Pancreas (tissue), 10 donors: ENCODE measurements at regions not wholly inside any gene's neighbourhood (a gene's known extent, or its start where the extent isn't known, plus 50 kb on each side); places are given as distances from the start of the nearest gene placed in this dataset.

Experiments used
- ATAC-seq, 4 donors: fragments of 200-7000 bp; cut with Tn5 transposase; one replicate each; pipeline versions ENCODE4 v1.8.0 to v1.9.1; 2020; ENCODE audit warnings: mild to moderate bottlenecking in 4 of 4, moderate library complexity in 4 of 4
- DNase-seq, 6 donors: peaks; one replicate each; pipeline ENCODE4 v3.0.0-alpha.2; 2020
- FAIRE-seq: peaks from 2 replicates; lab custom pipeline; 2012; peaks lifted over from hg19 to GRCh38; lab: Jason Lieb, UNC
- H3K27ac ChIP-seq, 4 donors: fragments of 200-600 bp; sonication (generic); 1 replicate in 3 of 4; 2 replicates in 1 of 4; pipeline versions ENCODE4 v1.5.0 to v1.8.0; 2020
- H3K27me3 ChIP-seq, 4 donors: fragments of 200-600 bp; one replicate each; pipeline ENCODE4 v1.8.0; 2021
- H3K36me3 ChIP-seq, 3 donors: fragments of 200-600 bp; sonication (generic) in 1 of 3; one replicate each; pipeline versions ENCODE4 v1.5.0 to v1.8.0; 2020 to 2021
- H3K4me1 ChIP-seq, 3 donors: fragments of 200-600 bp; one replicate each; pipeline ENCODE4 v1.8.0; 2021
- H3K4me3 ChIP-seq, 4 donors: fragments of 200-600 bp; sonication (generic) in 2 of 4; one replicate each; pipeline versions ENCODE4 v1.5.0 to v1.8.0; 2020 to 2021
- H3K9me3 ChIP-seq, 4 donors: fragments of 200-600 bp; one replicate each; pipeline ENCODE4 v1.8.0; 2021
- WGBS, 2 donors: extraction: QIAGEN DNeasy Blood & Tissue Kit; methylation state at CpG; one replicate each; pipeline ENCODE4 v1.1.7; 2013; 5-methylcytosine and 5-hydroxymethylcytosine counted together
- intact Hi-C, 3 donors: fragments of 100-400 bp; cut with DNase I; formaldehyde crosslinking; loops; one replicate each; pipeline versions ENCODE4 v1.11.1 to v1.14.2; 2022
- TF ChIP-seq, protein P1 (sequence below), 4 donors: fragments of 200-600 bp; sonication (generic) in 3 of 4; IDR thresholded peaks; one replicate each; pipeline versions ENCODE4 v1.5.0 to v1.8.0; 2021; ENCODE audit warnings: antibody characterized with exemption in 4 of 4
- donor health status: healthy with polysubstance abuse.
- donor health status: DM: no; HTN: no; CAD: no; lungs with moderate emphysema.
- donor health status: DM: no; HTN: no; CAD: no.
- donor health status: control.
- donor health status: control.
- donor health status: Bipolar disorder and iron deficiency.
- donor health status: DM: yes; HTN: yes; CAD: no.
- donor health status: DM: no; HTN: no; CAD: no.
- donor health status: DM: no; HTN: no; CAD: no.
- donor health status: DM: yes; HTN: yes; CAD: no.

DNA sequence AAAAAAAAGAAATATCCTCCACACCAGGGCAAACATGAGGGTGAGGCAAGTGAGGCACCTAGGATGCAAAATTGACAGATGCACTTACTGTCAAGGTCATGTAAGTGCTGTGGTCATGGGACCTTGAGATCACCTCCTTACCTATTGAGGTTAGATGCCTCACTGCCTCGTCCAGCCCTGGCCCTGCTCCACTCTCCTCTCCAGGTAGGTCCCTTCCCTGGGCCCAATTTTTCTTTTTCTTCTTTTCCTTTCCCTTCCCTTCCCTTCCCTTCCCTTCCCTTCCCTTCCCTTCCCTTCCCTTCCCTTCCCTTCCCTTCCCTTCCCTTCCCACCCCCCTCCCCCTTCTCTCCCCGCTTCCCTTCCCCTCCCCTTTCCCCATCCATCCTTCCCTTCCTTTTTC, 71.1 kb upstream of the DLG1 start:
- no peaks in the 10 kb centered on the region for H3K27me3 ChIP-seq
- no peaks in the 10 kb centered on the region for H3K4me1 ChIP-seq
- WGBS, 2 donors, result 62 to 86% methylated on average over 1 to 2 of the region's 2 CpGs
- H3K4me3 ChIP-seq, result no peak overlapping the region
- H3K36me3 ChIP-seq, result no peaks in the 10 kb centered on the region
- ATAC-seq (no peak), FAIRE-seq (no peak), DNase-seq (no peak)
- TF ChIP-seq, protein P1, sequence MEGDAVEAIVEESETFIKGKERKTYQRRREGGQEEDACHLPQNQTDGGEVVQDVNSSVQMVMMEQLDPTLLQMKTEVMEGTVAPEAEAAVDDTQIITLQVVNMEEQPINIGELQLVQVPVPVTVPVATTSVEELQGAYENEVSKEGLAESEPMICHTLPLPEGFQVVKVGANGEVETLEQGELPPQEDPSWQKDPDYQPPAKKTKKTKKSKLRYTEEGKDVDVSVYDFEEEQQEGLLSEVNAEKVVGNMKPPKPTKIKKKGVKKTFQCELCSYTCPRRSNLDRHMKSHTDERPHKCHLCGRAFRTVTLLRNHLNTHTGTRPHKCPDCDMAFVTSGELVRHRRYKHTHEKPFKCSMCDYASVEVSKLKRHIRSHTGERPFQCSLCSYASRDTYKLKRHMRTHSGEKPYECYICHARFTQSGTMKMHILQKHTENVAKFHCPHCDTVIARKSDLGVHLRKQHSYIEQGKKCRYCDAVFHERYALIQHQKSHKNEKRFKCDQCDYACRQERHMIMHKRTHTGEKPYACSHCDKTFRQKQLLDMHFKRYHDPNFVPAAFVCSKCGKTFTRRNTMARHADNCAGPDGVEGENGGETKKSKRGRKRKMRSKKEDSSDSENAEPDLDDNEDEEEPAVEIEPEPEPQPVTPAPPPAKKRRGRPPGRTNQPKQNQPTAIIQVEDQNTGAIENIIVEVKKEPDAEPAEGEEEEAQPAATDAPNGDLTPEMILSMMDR (IDR thresholded peaks at IDR 0.05), result no peak
- intact Hi-C loops, result no loop called here
- no peaks in the 10 kb centered on the region for H3K9me3 ChIP-seq
- H3K27ac ChIP-seq, result no peak overlapping the region

DNA sequence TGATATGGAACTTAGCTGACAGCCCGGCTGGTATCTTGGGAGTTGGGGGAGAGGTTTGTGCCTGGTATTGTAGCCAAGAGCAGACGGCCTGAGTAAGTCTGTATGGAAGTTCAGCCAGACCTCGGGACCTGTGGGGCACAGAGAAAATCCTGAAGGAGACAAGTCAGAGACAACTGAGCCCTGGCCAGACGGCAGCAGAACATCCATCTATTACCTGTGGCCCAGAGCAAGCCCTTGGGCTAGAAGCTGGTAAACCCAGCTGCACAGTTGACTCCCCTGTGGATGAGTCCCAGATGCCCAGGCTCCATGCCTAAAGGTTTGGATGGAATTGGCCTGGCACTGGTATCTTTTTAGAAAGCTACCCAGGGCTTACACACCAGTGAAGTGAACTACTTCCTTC, 70.4 kb upstream of the DLG1 start:
- Histone ChIP-seq H3K4me3 (no peak overlapping the region), H3K9me3 (no peaks in the 10 kb centered on the region), H3K4me1 (no peaks in the 10 kb centered on the region), H3K27me3 (no peaks in the 10 kb centered on the region), H3K27ac (no peak overlapping the region), H3K36me3 (no peaks in the 10 kb centered on the region)
- intact Hi-C loops, result no loop called here
- no peak for DNase-seq
- TF ChIP-seq, protein P1 (IDR thresholded peaks at IDR 0.05), result no peak
- FAIRE-seq, result no peak
- 81 to 85% methylated on average over 4 of the region's 4 CpGs for WGBS, 2 donors
- no peak for ATAC-seq

GRCh38 chr3:197368330-197368729, 69.9 kb upstream of the DLG1 start:
- H3K4me1 ChIP-seq, result no peaks in the 10 kb centered on the region
- no peak for DNase-seq
- H3K36me3 ChIP-seq, result no peaks in the 10 kb centered on the region
- FAIRE-seq, result no peak
- no peaks in the 10 kb centered on the region for H3K27me3 ChIP-seq
- H3K27ac ChIP-seq, result no peak overlapping the region
- no peaks in the 10 kb centered on the region for H3K9me3 ChIP-seq
- intact Hi-C loops, result no loop called here
- no peak overlapping the region for H3K4me3 ChIP-seq
- WGBS, 2 donors, result 55 to 68% methylated on average over 4 of the region's 4 CpGs
- TF ChIP-seq, protein P1 (IDR thresholded peaks at IDR 0.05), result no peak
- ATAC-seq, result no peak

GRCh38 chr3:197367081-197367780, 68.8 kb upstream of the DLG1 start:
- H3K36me3 ChIP-seq, result no peaks in the 10 kb centered on the region
- no peak overlapping the region for H3K27ac ChIP-seq
- FAIRE-seq (no peak), DNase-seq (no peak), ATAC-seq (peak in 2 of 4 donors; percentile 18 to 22)
- H3K9me3 ChIP-seq, result no peaks in the 10 kb centered on the region
- TF ChIP-seq, protein P1 (IDR thresholded peaks at IDR 0.05), result no peak
- H3K4me3 ChIP-seq, result no peak overlapping the region
- no peaks in the 10 kb centered on the region for H3K27me3 ChIP-seq
- WGBS, 2 donors, result 79 to 83% methylated on average over 13 of the region's 13 CpGs
- no peaks in the 10 kb centered on the region for H3K4me1 ChIP-seq
- intact Hi-C loops, result no loop called here

GRCh38 chr3:197366301-197367044, 68.1 kb upstream of the DLG1 start:
- H3K27ac ChIP-seq, result no peak overlapping the region
- ATAC-seq (peak in 1 of 4 donors; percentile 30), FAIRE-seq (no peak), DNase-seq (no peak)
- H3K27me3 ChIP-seq, result no peaks in the 10 kb centered on the region
- no peaks in the 10 kb centered on the region for H3K9me3 ChIP-seq
- no peaks in the 10 kb centered on the region for H3K4me1 ChIP-seq
- WGBS, 2 donors, result 82 to 88% methylated on average over 13 of the region's 13 CpGs
- H3K36me3 ChIP-seq, result no peaks in the 10 kb centered on the region
- intact Hi-C loops, result no loop called here
- TF ChIP-seq, protein P1 (IDR thresholded peaks at IDR 0.05), result no peak
- H3K4me3 ChIP-seq, result no peak overlapping the region
